Right forelimb (tissue), 1 donor: ENCODE measurements at regions not wholly inside any gene's neighbourhood (a gene's known extent, or its start where the extent isn't known, plus 50 kb on each side); places are given as distances from the start of the nearest gene placed in this dataset.

Experiments
- DNase-seq: peaks from one replicate; pipeline ENCODE4 v3.0.0-alpha.2; 2018

DNA sequence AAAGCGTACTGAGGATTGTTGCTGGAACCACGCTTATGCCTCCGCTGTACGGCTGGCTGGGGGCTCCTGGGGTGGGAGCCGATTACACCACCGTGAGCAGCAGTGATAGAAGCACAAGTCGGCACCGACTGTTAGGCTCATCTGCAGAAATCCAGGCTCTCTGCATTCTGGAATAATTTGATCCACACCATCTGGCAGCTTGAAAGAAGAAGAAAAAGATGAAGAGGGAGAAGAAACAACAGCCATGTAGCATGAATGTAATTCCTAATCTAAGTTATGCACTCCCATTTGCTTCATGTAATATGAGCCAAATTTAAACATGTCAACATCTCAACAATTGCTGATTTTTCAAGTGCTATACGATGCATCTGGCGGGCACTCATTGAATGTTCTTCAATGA lies 84.6 kb upstream of the DHX15 start:
- no peak for DNase-seq

DNA sequence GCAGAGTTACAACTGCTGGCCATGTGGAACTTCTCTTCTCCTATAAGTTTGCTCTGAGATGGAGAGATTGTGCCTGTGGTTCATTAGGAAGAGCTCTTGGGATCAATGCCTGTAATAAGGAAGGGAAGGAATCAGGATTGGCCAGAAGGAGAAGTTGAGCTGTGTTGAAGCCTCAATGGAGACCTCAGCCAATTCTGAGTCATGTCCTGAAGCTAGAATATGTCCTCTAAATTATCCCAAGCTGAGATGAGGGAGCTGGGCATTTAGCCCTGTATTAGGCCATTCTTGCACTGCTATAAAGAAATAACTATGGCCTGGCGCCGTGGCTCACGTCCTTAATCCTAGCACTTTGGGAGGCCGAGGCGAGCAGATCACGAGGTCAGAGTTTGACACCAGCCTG lies 85.4 kb upstream of the DHX15 start:
- no peak for DNase-seq

DNA sequence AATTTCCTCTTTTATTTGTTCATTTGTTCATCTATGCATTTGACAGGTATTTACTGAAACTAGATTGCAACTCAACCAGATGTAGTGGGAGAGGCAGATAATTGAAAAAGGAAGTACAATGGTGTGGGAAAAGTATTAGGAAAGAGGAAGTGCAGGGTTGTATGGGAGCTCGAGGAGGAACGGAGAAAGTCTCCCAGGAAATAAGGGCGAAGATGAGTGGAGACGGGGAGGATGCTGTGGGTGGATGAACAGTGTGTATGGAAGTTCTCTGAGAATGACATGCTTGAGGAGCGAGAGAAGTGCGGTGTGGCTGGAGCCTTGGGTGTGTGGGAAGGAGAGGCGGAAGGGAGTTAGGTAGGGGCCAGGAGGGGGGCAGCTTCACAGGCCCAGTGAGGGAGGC lies 87.5 kb upstream of the DHX15 start:
- no peak for DNase-seq

DNA sequence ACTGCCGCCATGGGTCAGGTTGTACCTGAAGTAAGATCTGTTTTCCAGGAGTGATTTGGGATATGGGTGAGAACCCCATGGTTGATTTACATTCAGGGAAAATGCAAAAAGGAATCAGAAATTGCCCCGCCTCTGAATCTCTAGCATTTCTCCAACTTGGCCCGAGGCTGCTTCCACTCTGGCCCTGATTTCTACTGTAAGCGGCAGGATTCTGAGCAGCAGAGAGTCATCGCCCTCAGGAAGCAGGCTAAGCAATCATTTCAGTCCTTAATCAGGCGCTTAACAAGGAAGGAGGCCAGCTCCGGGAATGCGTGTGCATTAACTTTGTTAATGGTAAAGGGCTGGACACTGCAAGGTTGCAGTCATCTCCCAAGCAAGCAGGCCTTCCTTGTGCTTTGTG lies 88.5 kb upstream of the DHX15 start:
- DNase-seq = no peak

DNA sequence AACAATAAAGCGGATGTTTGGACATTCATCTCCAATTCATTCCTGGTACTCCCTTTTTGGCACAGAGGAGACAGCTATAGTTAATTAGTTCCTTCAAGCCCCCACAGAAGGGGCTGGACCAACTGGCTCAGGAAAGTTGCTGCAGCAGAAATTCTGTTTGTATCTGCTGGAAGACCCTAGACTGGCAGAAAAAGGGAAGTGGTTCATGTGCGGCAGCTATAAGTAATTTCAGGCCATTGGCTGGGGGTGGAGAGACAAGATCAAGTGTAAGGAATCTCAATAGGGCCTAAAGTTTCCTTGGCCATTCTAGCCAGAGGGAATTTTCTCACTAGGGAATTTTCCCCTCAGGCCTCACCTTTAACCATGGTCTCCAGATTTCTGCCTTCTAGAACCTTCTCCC lies 89.9 kb upstream of the DHX15 start:
- no peak for DNase-seq

DNA sequence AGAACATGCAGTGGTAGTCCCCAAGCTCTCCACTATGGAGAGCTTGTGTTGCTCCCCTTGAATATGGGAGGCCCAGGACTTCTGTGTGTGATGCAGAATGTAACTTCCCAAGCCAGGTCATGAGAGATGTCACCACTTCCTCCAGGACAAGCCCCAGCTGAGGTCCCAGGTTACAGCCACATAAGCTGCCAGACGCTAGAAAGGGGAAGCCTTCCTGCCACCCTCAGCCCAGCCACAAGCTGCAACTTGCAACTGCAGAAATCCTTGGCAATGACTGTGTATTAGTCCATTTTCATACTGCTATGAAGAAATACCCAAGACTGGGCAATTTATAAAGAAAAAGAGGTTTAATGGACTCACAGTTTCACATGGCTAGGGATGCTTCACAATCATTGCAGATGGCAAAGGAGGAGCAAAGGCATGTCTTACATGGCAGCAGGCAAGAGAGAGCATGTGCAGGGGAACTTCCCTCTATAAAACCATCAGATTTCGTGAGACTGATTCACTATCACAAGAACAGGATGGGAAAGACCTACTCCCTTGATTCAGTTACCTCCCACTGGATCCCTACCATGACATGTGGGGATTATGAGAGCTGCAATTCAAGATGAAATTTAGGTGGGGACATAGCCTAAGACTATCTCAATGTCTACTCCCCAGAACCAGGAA lies 91.5 kb upstream of the DHX15 start:
- no peak for DNase-seq

DNA sequence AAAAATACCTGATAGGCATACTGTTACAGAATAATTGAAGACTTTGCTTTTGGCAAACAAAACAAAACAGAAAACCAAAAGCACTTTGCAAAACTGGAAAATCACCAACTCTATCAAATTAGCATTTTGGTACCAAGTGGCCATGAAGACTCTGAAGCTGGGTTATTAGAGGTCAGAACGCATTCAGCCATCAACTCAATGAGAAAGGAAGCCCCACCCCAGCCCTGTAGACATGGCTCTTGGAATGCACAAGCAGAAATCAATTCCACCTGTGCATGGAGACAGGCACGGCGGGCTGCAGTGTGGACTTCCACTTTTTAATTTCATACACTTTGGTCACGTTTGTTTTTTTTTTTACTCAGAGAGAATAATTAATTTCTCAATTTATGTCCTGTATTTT lies 93.6 kb upstream of the DHX15 start:
- no peak for DNase-seq

DNA sequence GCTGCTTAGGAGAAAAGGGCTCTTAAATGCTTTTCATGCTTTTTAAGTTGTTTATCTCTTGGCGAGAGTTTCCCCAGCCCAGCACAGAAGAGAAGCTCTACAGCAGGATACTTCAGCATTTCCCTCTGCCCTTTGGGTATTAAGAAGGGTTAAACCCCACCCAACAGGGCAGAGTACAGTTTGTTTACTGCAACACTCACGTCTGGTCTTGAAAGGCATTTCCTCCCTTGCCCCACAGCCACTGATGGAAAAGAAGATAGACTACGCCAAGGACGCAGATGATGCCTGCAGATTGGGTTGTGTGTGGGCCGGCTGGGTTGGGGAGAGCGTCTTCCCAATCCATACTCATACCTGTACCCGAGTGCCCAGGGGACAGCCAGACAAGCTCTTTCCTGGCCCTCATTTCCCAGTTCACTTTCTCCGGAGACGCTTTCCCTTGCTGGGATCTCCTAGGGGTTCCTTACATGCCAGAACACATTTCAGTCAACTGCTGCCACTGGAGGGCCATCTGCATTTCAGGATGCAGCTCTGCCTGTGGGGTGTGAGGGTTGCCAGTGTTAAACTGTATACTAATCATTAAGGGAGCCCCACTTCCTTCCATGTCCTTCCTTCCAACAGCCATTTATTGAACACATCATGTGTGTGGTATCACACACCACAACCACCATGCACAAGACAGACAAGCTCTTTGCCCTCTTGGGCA lies 96.5 kb upstream of the DHX15 start:
- DNase-seq = no peak

DNA sequence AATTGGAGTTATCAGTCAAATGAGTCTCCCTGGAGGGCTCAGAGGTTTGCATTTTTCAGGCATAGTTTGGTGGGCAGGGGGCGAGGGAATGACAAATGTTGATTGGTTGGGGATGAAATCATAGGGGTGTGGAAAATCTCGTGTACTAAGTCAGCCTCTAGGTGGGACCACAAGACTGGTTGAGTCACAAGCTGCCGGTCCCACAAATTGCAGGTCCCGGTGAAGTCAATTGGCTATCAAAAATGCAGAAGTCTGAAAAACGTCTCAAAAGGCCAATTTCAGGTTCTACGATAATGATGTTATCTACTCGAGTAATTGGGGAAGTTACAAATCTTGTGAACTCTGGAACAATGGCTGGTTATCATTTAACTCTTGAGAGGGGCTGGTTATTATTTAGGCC lies 98.8 kb upstream of the DHX15 start:
- no peak for DNase-seq

DNA sequence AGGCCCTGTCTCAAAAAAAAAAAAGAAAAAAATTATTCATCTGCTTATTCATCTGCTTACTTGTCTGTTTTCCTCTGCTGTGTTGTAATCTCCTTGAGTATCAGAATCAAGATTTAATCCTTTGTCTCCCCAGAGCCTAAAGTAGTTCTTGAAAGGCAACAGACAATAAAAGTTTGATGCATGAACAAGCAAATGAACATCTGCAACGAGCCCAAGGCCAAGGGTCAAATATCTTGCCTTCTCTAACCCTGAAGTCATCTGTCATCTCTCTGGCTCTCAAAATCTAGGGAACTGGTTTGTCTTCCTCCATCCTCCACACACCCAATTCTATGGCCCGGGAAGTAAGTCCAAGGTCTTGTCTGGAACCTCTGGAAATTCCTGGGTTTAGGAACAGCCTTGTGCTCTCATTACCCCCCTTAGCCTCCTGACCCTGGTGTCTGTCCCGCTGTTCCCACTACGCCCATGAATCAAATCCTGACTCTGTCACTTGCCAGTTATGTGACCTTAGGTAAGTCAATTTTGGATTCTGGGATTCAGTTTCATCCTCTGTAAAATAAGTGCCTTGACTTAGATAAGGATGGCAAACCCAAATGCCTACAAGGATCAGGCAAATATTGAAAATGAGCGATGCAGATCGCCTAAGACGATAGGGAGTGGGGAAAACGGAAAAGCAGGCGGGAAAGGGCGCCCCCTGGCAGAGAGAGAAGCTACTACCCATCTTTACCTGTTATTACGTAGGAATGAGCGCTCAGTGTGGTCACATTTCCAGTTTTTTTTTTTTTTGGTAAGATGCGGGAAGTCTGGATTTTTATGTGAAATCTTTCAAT lies 102.7 kb upstream of the DHX15 start:
- DNase-seq = no peak

DNA sequence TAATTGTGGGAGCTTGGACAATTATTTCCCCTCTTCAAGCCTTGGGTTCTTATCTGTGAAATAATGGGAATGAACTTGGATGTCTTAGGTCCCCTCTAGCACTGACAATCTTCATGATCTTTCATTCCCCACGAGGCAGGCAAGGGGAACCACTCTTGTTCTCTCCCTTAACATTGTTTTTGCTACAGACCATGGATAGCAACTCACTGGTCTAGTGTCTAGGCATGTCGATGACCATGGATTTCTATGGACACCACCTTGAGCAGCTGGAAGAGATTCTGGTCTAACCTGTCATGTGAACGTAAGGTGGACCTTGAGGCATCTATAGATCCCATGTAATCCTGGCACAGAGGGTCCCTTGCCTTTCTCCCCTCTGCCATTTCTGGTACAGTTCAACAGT lies 104.1 kb upstream of the DHX15 start:
- DNase-seq = no peak

DNA sequence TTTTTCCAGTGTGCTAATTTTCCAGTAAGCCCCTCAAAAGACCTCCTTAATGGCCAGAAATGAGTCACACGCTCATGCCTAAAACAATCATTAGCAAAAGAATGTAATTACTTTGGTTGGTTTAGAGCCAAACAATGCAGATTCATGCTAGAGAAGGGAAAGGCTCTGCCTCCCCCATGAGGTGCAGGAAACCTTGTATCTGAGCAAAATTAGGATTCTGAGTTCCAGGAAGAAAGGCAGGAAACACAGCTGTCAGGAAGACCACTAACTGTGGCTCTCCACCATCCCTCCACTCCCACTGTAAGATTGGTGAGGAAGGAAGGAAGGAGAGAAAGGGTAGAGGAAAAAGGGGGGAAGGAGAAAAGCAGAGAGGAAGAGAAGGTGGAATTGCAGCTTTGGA lies 104.9 kb upstream of the DHX15 start:
- no peak for DNase-seq

DNA sequence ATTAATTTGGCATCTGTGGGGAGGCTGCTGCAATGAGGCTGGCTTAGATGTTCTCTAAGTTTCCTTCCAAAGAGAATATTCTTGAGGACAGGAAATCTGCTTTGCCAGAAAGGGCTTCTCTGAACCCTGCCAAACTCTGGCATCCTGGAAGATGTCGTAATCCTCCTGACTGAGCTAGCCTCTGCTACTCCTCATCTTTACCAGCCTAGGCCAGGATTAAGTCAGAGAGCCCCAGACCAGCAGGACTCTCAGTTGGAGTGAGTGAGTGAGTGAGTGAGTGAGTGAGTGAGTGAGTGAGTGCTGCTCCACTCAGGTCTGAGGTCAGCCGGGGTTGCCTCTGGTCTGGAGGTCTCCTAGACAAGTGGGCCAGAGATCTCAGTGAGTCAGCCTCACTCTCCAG lies 104.9 kb upstream of the SOD3 start:
- DNase-seq = no peak

DNA sequence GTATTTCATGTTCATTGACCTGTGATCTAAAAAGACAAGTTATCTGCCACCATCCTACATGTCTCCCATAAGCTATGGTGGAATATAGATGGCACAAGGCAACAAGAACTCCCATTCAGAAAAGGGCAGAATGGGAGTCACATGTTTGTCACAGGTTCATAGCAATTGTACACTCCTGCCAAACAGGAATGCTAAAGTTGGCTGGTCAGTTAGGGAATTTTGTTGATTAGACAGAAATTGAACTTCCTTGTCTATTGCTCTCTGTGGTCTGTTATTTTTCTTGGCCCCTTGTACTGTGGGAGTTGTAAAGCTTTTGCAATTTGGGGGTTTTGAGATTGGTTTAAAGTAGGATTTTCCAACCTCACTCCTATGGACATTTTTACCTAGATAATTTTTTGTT lies 101.7 kb upstream of the SOD3 start:
- DNase-seq = no peak

DNA sequence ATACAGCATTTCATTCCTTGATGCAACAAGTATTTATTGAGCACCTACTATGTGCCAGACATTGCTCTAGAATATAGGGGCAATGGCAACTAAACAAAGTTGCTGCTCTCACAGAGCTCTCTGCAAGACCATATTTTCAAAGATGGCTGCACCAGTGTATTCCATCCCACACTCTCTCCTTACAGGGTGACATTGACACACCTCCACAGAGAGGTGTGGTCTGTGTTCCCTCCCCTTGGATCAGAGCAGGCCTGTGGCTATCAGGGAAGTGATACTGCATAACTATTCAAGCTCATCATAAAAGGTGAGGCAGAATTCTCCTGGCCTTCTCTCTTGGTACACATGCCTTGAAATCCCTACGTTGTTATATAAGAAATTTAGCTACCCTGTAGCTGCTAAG lies 95.3 kb upstream of the SOD3 start:
- no peak for DNase-seq

DNA sequence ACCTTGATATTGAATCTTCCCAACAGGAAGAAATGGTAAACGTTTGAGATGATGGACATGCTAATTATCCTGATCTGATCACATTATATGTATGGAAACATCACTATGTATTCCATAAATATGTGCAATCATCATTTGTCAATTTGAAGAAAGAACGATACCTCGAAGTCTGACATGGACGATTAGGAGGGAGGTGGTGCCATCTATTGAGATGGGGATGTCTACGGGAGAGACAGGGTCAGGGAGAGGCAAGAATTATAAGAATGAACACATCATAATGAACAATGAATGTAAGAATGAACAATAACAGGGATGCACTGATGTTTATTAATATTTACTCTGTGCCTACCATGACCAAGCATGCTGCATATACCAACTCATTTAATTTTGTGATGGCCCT lies 93.7 kb upstream of the SOD3 start:
- no peak for DNase-seq

DNA sequence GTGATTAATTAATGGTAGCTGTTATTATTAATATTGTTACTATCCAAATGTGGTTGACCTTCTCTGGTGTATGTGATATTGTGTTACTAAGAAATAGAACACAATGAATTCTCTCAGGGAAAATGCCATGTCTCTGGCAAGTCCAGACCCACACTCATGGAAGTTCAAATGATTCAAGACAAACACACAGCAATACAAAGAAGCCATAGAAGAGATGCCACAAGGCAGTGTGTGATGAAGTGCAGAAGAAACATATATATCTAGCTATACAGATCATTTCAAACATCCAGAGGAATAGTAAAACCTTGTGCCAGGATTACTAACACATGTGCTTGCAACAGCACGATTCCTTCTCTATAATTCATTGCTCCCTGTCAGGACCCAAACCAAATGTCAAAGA lies 93.1 kb upstream of the SOD3 start:
- no peak for DNase-seq

DNA sequence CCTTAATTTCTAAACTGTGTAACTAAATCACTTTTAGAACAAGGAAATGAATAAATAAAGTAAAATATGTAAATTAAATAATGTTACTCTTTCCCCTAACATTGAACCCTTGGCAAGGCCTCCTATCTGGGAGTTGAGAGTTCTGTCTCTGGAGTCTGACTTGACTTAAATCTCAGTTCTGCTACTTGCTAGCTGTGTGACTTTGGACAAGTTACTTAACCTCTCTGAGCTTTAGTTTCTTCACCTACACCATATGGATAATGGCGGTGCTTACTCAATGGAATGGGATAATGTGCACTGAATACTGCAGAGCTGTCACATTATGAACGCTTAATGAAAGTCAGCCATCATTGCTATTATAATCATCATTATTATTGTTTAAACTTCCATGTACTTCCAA lies 92.1 kb upstream of the SOD3 start:
- no peak for DNase-seq

DNA sequence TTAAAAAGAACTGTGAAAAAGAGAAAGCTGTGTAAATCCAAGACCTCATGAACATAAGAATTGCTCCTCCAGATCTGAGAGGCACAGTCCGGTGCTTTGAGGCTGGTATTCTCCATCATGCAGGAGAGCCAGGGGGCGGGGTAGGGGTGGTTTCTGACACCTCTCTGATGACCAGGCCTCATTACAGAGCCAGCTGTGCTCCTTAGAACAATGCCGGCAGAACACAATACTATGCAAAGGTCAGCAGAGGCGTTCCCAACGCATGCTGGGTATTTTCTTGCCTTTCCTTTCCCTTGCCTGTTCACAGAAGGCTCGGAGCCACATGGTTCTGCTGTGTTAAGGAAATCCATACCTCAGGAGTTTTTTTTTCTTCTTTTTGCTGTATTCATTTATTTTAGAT lies 91.2 kb upstream of the SOD3 start:
- DNase-seq = no peak

DNA sequence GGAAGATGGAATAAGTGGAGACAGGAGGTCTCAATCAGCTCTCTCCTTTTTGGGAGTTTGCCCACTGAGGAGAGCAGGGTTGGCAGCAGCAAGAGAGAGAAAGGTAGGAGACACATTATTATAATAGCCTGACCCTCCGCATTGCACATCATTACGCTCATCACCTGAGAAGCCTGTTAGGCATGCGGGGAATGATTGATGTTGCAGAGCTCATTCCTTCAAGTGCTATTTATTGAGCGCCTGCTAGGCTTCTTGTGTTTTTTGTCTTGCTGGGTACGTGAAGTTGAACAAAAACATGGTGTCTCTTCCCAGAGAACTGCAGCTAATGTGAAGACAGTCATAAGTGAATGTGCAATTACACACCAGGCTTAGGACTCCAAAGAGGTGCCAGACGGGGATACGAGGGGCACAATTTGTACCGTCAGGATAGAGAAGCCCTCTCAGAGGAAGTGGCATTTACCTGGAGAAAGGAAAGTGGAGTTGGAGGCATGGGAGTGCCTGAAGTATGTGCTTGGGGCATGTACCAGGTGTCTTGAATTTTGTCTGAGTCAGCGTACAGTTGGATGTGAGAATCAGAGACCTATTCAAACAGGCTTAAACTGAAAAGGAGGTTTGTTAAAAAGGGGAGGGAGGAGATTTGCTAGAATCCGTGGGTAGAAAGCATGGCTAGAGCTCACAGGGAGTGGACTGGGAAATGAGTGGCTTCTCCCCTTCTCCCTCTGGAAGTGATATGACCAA lies 90.2 kb upstream of the SOD3 start:
- no peak for DNase-seq

DNA sequence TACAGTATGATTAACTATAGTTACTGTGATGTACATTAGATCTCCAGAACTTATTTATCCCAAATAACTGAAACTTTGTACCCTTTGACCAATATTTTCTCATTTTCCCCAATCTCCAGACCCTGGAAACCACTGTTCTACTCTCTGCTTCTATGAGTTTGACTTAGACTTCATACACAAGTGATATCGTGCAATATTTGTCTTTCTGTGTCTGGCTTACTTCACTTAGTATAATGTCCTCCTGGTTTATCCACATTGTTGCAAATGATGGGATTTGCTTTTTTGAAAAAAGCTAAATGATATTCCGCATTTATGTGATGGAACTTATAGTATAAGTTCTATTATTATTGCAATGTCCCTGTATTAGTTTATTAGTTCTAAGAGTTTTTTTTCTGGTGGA lies 81.8 kb upstream of the SOD3 start:
- DNase-seq = no peak

DNA sequence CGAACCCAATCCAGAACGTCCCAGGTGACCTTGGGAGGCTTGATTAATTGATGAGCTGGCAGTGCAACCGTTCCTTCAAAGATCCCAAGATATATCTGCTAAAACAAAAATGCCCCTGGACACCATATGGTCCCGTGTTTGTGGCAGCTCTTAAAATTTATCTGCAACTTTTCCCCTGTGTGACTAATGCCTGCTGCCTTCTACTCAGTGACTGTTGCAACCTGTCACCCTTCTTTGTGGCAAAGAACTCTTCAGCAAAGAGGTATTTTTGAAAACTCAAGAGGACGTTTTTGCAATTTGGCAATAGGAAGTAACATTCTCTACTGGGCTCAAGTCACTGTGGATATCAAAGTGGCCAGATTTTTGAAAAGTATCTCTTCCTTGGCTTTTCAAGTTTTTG lies 75.8 kb upstream of the SOD3 start:
- no peak for DNase-seq

DNA sequence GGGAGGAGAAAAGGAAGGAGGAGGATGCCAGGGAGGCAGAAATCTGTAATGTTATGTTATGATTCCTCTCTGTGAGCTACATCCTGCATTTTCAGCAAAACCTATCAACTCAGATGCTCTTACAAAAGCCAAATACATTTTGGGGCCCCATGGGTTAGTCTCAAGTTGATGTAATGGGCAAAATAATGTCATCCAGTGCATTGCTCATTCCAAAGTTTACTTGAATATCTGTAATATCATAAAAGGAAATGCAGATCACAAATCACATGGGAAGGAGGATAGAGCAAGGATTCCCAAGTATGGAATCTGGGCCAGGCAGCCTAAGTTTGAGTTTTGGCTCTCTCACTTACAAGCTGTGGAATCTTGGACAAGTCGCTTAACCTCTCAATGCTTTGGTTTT lies 74.9 kb upstream of the SOD3 start:
- DNase-seq = no peak

DNA sequence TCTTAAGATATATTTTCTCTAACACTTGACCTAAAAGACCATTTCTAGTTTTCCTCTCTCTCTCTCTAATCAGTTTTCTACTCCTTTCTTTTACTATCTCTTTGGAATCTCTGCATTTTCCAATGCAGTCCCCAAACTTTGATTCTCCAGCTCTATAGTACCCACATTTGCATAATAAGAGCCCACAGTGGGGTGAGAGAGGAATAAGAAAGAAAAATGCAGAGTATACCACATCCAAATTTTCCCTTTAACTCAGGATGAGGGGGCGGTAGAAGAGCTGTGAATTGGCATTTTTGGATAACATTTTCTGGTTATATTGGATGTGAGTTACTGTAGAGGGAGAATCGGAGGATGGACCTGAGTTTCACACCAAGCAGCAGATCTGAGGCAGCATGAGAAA lies 74.4 kb upstream of the SOD3 start:
- no peak for DNase-seq
